CD4-positive, CD25-positive, alpha-beta regulatory T cell (primary cell): ENCODE measurements at regions not wholly inside any gene's neighbourhood (a gene's known extent, or its start where the extent isn't known, plus 50 kb on each side); places are given as distances from the start of the nearest gene placed in this dataset.

Experiments
- ATAC-seq, 2 donors: fragments of 150-1000 bp; cut with Tn5 transposase; one replicate each; pipeline ENCODE4 v1.10.0; 2021; ENCODE audit warnings: low read depth in 2 of 2, moderate number of reproducible peaks in 2 of 2, moderate library complexity in 1 of 2
- DNase-seq, 3 donors: peaks; one replicate each; pipeline versions ENCODE4 v3.0.0 to v3.0.0-alpha.2; 2012 to 2022; ENCODE audit warnings: mixed read lengths in 1 of 3
- H3K27ac ChIP-seq: one replicate; pipeline ENCODE4 v1.7.0; 2013; ENCODE audit warnings: mild to moderate bottlenecking, low read length; ENCODE audit not compliant: insufficient read depth, poor library complexity, severe bottlenecking
- H3K27me3 ChIP-seq: one replicate; pipeline ENCODE4 v1.7.0; 2013; ENCODE audit warnings: low read length; ENCODE audit not compliant: control insufficient read depth, insufficient read depth
- H3K36me3 ChIP-seq: one replicate; pipeline ENCODE4 v1.7.0; 2013; ENCODE audit warnings: mild to moderate bottlenecking, low read length, moderate library complexity; ENCODE audit not compliant: control insufficient read depth, insufficient read depth
- H3K4me1 ChIP-seq: 2 replicates; pipeline ENCODE4 v1.7.0; 2013; ENCODE audit warnings: mild to moderate bottlenecking, low read length; ENCODE audit not compliant: insufficient read depth, control insufficient read depth, poor library complexity, severe bottlenecking
- H3K4me3 ChIP-seq: one replicate; pipeline ENCODE4 v1.7.0; 2013; ENCODE audit warnings: low read depth, mild to moderate bottlenecking, low read length, moderate library complexity
- H3K9me3 ChIP-seq, 2 experiments: 1 replicate in 1 of 2; 2 replicates in 1 of 2; pipeline ENCODE4 v1.7.0; 2013; ENCODE audit warnings: low read length in 2 of 2, mild to moderate bottlenecking in 1 of 2, moderate library complexity in 1 of 2; ENCODE audit not compliant: control insufficient read depth in 2 of 2
- H3K27ac Mint-ChIP-seq, 3 donors: one replicate each; pipeline ENCODE4 v1.8.0; 2020 to 2022; ENCODE audit warnings: mild to moderate bottlenecking in 3 of 3, mixed read lengths in 3 of 3, moderate library complexity in 2 of 3
- H3K27me3 Mint-ChIP-seq: one replicate; pipeline ENCODE4 v1.8.0; 2022; ENCODE audit warnings: mild to moderate bottlenecking, mixed read lengths
- H3K36me3 Mint-ChIP-seq: one replicate; pipeline ENCODE4 v1.8.0; 2020; ENCODE audit warnings: mixed read lengths
- H3K4me1 Mint-ChIP-seq, 4 donors: one replicate each; pipeline ENCODE4 v1.8.0; 2020 to 2022; ENCODE audit warnings: mixed read lengths in 4 of 4, mild to moderate bottlenecking in 1 of 4
- H3K4me3 Mint-ChIP-seq, 4 donors: one replicate each; pipeline ENCODE4 v1.8.0; 2020 to 2022; ENCODE audit warnings: mild to moderate bottlenecking in 4 of 4, mixed read lengths in 4 of 4, moderate library complexity in 3 of 4
- H3K9me3 Mint-ChIP-seq, 7 donors: one replicate each; pipeline ENCODE4 v1.8.0; 2020 to 2022; ENCODE audit warnings: mixed read lengths in 7 of 7, mild to moderate bottlenecking in 3 of 7, moderate library complexity in 2 of 7

DNA sequence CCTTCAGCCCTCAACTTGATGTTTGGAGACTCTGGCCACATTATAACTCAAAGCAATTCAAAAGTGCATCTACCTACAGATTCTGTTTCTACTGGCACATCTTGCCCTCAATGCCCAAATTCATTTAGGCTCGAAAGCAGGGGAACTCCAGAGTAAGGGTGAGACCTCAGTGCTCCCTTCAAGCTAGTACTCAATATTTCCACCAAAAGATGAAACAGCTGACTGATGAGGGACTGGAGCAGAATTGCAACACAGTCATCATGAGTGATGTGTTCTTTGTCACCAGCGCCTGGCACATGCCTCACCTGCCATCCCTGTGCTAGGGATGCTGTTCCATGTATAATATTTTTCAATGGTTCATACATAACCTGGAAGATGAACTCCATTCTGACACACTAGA lies 247.3 kb downstream of the DSEL start:
- peaks cover 8% of the 10 kb centered on the region for H3K27me3 Mint-ChIP-seq
- ATAC-seq (no peak), DNase-seq (no peak)
- Histone ChIP-seq H3K4me1 (no peaks in the 10 kb centered on the region), H3K9me3 (no peaks in the 10 kb centered on the region), H3K27ac (no peak overlapping the region), H3K27me3 (no peaks in the 10 kb centered on the region), H3K36me3 (no peaks in the 10 kb centered on the region), H3K4me3 (no peak overlapping the region)
- no peaks in the 10 kb centered on the region for H3K36me3 Mint-ChIP-seq
- peaks cover 0 to 4% (median 0%) of the 10 kb centered on the region in 7 donors for H3K9me3 Mint-ChIP-seq
- peaks cover 0 to 10% (median 0%) of the 10 kb centered on the region in 4 donors for H3K4me1 Mint-ChIP-seq
- H3K4me3 Mint-ChIP-seq = no peak overlapping the region
- no peak overlapping the region for H3K27ac Mint-ChIP-seq

DNA sequence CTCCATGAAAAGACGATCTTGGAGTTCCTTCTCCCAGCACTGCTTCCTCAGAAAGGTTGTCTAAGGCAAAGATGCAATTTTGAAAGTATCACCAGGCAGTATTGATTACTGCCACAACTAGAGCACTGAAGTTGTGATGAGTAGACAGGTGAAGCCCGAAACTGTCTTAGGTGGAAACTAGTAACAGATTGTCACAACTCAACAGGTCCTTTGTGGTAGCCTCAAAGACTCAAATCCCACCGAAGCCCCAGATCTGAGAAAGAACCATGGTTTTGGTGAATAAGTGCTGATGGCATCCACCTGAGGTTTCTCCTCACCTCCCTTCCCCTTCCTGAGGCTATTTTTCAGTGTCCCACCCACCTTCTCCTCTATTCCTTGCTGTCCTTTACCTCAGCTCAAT lies 248.0 kb downstream of the DSEL start:
- H3K4me1 ChIP-seq = no peaks in the 10 kb centered on the region
- no peak overlapping the region for H3K4me3 Mint-ChIP-seq
- H3K27ac ChIP-seq = no peak overlapping the region
- peaks cover 0 to 10% (median 0%) of the 10 kb centered on the region in 4 donors for H3K4me1 Mint-ChIP-seq
- no peaks in the 10 kb centered on the region for H3K36me3 Mint-ChIP-seq
- H3K9me3 Mint-ChIP-seq = peaks cover 0 to 4% (median 0%) of the 10 kb centered on the region in 7 donors
- H3K9me3 ChIP-seq = no peaks in the 10 kb centered on the region
- H3K27me3 ChIP-seq = no peaks in the 10 kb centered on the region
- H3K4me3 ChIP-seq = no peak overlapping the region
- ATAC-seq (no peak), DNase-seq (no peak)
- H3K27ac Mint-ChIP-seq = no peak overlapping the region
- no peaks in the 10 kb centered on the region for H3K36me3 ChIP-seq
- H3K27me3 Mint-ChIP-seq = peaks cover 8% of the 10 kb centered on the region

DNA sequence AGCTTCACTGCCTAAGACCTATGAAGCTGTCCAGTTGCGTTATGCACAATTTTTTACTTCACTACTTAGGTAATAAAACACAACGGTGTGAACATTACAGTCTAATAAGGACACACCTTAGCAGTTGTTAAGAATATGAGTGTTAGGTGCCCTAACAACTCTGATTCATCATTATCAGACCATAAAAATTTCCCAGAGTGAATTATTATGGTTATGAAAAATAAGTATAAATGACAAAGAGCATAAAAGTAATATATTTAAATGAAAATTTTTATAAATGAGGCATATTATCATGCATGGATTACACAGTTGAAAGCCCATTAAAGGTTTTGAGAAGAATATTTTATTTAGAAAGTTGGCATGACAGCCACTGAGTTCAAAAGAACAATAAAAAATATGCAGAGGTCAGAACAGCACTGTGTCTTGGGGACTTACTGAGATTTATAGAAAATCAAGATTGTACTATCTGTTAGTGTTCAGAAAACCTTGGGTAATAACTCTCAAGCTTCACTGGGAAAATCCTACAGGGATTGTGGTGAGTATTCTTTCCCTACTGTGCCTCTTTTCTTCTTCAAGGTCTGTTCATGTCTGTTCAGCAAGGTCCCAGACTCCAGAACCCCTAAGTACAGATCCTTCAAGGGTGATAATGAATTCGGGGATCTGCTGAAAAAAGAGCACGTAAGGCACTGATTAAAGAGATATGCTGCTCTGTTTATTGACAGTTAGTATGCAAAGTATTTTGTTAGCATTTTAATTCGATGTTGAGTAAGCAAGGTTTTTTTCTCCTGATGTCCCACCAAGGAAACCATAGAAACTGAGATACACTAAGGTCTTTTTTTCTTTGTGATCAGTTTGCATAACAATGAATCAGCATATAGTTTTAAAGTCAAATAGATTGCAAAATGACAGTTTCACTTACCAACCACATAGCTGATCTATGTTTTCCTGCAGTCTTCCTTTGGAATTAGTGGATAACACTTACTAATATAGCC lies 250.0 kb downstream of the DSEL start:
- Mint-ChIP-seq H3K9me3 (peaks cover 0 to 3% (median 0%) of the 10 kb centered on the region in 7 donors), H3K4me3 (no peak overlapping the region), H3K27ac (no peak overlapping the region), H3K36me3 (no peaks in the 10 kb centered on the region), H3K27me3 (peaks cover 8% of the 10 kb centered on the region), H3K4me1 (peaks cover 0 to 10% (median 0%) of the 10 kb centered on the region in 4 donors)
- no peak for ATAC-seq
- Histone ChIP-seq H3K27me3 (no peaks in the 10 kb centered on the region), H3K36me3 (no peaks in the 10 kb centered on the region), H3K27ac (no peak overlapping the region), H3K9me3 (no peaks in the 10 kb centered on the region), H3K4me1 (no peaks in the 10 kb centered on the region), H3K4me3 (no peak overlapping the region)
- DNase-seq = no peak

DNA sequence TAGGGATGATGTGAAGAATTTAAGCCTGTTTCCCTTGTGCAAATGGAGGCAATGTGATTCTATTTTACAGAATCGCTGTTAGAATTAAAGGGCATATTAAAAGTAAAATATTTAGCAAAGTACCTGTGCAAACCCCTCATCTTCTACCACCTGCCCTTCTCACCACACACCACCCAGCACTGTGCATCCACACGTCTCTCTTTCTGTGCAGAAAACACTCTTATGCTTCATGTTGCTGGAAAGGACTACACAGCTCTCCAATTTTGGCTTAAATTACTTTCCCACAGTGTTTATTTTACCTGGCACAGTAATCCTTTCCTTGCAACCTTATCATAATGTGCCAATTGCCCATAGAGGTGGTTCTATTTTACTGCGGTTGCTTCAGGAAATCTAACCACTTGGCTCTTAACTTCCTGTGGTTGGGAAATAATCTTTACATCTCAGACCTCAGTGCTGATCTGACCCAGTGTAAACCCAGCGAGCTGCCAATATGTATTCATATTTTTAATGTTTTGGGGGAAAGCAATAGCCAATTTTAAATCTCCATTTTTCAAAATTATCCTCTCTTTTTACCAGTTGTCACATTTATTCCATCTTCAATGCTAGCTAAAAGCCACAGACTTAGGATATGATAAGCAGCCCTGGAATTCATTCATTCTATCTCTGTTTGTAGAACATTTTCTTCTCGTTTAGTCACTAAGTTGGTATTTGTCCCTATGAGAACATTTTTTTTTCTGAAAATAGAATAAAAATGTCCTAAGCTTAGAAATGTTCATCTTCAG lies 250.9 kb downstream of the DSEL start:
- Mint-ChIP-seq H3K36me3 (no peaks in the 10 kb centered on the region), H3K27ac (no peak overlapping the region), H3K9me3 (peaks cover 0 to 3% (median 0%) of the 10 kb centered on the region in 7 donors), H3K4me3 (no peak overlapping the region), H3K27me3 (peaks cover 8% of the 10 kb centered on the region), H3K4me1 (peaks cover 0 to 10% (median 2%) of the 10 kb centered on the region in 4 donors)
- no peak overlapping the region for H3K4me3 ChIP-seq
- H3K9me3 ChIP-seq = no peaks in the 10 kb centered on the region
- ATAC-seq (no peak), DNase-seq (no peak)
- no peaks in the 10 kb centered on the region for H3K36me3 ChIP-seq
- no peak overlapping the region for H3K27ac ChIP-seq
- no peaks in the 10 kb centered on the region for H3K4me1 ChIP-seq
- no peaks in the 10 kb centered on the region for H3K27me3 ChIP-seq

DNA sequence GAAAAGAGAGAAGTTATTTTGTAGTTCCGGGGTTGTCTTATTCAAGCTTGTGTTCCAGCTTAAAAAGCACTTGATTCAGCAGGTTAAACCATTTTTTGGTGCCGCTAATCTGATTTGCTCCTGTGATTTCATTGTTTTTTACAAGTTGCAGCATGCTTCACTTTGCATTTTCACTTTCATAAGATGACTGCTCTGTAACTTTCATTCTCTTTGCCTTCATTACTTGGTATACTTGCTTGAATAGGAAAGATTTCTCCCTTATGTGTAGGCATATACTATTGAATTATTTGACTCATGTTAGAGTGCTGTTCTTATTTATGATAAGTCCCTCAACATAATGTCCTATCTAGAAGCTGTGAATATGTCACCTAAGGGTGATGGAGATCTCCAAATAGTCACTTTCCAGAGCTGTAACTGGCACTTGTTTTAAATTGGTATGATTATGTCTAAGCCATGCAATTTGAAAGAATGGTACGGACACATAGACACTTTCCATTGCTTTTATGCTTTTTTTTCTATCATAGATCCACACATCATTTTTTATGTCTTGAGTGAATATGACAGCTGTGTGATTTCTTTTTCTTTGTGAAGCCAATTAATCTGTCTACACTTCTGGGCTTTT lies 254.5 kb downstream of the DSEL start:
- no peak overlapping the region for H3K27ac Mint-ChIP-seq
- peaks cover 0 to 4% (median 0%) of the 10 kb centered on the region in 7 donors for H3K9me3 Mint-ChIP-seq
- H3K27ac ChIP-seq = no peak overlapping the region
- no peak overlapping the region for H3K4me3 ChIP-seq
- no peaks in the 10 kb centered on the region for H3K36me3 Mint-ChIP-seq
- no peaks in the 10 kb centered on the region for H3K4me1 ChIP-seq
- H3K4me3 Mint-ChIP-seq = no peak overlapping the region
- ATAC-seq (no peak), DNase-seq (peak in 1 of 3 donors; percentile 2)
- H3K27me3 Mint-ChIP-seq = no peaks in the 10 kb centered on the region
- peaks cover 0 to 10% (median 2%) of the 10 kb centered on the region in 4 donors for H3K4me1 Mint-ChIP-seq
- H3K36me3 ChIP-seq = no peaks in the 10 kb centered on the region
- no peaks in the 10 kb centered on the region for H3K27me3 ChIP-seq
- no peaks in the 10 kb centered on the region for H3K9me3 ChIP-seq

DNA sequence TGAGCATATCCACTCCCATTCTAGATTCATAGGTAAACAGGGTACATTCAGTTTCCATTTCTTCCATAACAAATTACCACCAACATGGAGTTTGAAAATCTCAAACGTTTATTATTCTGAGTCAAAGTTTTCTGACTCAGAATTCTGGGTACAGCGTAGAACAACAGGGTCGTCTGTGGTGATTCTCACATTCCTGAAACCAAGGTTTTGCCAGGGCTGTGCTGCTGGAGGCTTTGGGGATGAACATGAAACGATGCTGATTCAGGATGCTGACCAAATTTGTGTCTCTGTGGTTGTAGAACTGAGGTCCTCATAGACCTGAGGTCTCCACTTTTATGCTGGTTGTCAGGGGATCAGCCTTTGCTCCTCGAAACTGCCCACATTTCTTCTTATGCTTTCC lies 255.7 kb downstream of the DSEL start:
- H3K27me3 ChIP-seq = no peaks in the 10 kb centered on the region
- H3K4me3 ChIP-seq = no peak overlapping the region
- no peak overlapping the region for H3K27ac Mint-ChIP-seq
- no peaks in the 10 kb centered on the region for H3K36me3 ChIP-seq
- ATAC-seq (no peak), DNase-seq (no peak)
- H3K9me3 Mint-ChIP-seq = peaks cover 0 to 10% (median 0%) of the 10 kb centered on the region in 7 donors
- H3K4me3 Mint-ChIP-seq = no peak overlapping the region
- H3K27me3 Mint-ChIP-seq = no peaks in the 10 kb centered on the region
- no peaks in the 10 kb centered on the region for H3K36me3 Mint-ChIP-seq
- H3K27ac ChIP-seq = no peak overlapping the region
- no peaks in the 10 kb centered on the region for H3K9me3 ChIP-seq
- no peaks in the 10 kb centered on the region for H3K4me1 ChIP-seq
- peaks cover 0 to 6% (median 2%) of the 10 kb centered on the region in 4 donors for H3K4me1 Mint-ChIP-seq

DNA sequence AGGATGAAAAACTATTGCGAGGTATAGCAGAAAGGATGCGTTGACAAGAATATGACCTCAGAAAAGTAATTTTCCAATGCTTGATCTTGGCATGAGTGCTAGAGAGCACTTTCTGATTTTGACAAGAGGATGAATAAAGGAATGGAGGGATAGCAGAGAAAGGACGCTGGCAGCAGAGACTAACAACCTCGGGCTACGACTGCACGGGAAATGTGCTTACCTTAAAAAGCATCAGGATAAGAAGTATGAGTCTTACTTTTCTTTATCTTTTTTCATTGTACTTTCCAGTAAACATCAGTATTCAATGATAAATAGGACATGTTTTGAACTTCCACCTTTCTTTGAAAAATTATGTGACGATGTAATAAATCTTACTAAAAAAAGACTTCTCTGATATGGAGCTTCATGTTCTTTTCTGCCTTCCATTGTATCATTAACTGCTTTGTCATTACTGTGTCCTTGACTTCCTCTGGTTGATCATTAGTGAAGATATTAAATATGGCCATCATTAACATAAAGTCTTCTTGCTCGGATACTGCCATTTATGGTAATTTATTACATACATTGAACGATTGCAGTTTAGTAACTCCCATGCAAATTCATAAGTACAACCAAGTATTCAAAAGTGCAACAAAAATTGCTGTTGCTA lies 265.6 kb downstream of the DSEL start:
- Histone ChIP-seq H3K4me1 (no peaks in the 10 kb centered on the region), H3K4me3 (no peak overlapping the region), H3K36me3 (no peaks in the 10 kb centered on the region), H3K27me3 (no peaks in the 10 kb centered on the region), H3K27ac (no peak overlapping the region), H3K9me3 (no peaks in the 10 kb centered on the region)
- H3K9me3 Mint-ChIP-seq = peaks cover 0 to 13% (median 4%) of the 10 kb centered on the region in 7 donors
- no peak overlapping the region for H3K4me3 Mint-ChIP-seq
- no peaks in the 10 kb centered on the region for H3K36me3 Mint-ChIP-seq
- DNase-seq (no peak), ATAC-seq (no peak)
- no peaks in the 10 kb centered on the region for H3K4me1 Mint-ChIP-seq
- H3K27ac Mint-ChIP-seq = no peak overlapping the region
- H3K27me3 Mint-ChIP-seq = no peaks in the 10 kb centered on the region
